IPS-NIHi7 (cell line): ENCODE measurements at regions not wholly inside any gene's neighbourhood (a gene's known extent, or its start where the extent isn't known, plus 50 kb on each side); places are given as distances from the start of the nearest gene placed in this dataset.

Experiments used
- DNase-seq: peaks from one replicate; pipeline ENCODE4 v3.0.0; 2012; ENCODE audit warnings: mixed read lengths; ENCODE audit errors: extremely low spot score

DNA sequence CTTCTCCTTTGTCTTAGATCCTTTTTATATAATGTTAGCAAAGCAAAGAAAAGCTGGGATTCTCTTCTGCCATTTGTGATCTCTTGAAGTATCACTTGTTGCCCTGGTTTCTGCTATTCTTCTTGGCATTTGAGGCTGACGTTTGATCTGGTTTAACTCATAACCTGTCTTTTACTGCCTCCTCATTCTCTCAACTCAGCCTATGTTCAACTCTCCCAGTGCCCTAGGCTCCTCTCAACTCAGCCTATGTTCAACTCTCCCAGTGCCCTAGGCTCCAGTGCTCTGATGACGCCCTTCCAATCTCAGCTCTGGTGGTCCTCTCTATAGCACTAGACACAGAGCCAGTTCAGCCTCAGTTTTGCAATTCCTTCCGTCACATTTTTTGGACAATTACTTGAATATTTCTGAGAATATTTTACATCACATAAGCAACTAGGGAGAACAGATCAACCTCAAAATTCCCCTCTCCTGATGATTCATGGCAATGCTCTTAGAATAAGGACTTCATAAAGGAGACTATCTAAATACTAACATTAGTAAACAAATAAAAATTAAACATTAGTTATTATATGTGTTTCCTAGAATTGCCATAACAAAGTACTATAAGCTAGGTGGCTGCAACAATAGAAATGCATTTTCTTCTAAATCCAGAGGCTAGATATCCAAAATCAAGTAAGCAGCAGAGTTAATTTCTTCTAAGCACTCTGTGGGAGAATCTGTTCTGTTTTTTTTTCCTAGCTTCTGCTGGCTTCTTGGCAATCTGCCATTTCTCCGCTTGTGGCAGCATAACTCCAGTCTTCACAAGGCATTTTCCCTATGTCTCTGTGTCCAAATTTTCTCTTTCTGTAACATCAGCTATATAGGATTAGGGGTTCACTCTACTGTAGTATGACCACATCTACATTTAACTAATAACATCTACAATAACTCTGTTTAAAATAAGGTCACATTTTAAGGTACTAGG lies 662.1 kb upstream of the FTMT start:
- no peak for DNase-seq

GRCh38 chr5:121199216-121199999 lies 652.3 kb upstream of the FTMT start:
- no peak for DNase-seq

DNA sequence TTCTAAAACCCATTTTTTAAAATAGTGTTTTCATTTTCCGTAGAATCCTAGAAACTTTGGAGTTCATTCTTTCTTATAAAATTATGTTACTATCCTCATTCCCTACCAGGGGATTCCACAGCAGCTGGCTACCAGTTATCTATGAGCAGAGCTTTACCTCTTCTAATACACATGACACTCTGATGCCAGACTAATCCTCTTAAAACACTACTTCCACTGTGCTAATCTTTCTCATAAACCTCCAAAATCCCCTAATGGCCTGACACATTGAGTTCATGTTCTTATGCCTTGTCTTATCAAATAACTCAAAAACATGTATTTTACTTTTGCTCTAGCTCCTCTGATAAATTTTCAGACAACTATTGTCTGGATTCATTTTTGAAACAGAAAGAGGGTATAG lies 633.6 kb upstream of the FTMT start:
- no peak for DNase-seq

- no peak for DNase-seq
Observed at GRCh38 chr5:121221483-121221882, 630.2 kb upstream of the FTMT start.

DNA sequence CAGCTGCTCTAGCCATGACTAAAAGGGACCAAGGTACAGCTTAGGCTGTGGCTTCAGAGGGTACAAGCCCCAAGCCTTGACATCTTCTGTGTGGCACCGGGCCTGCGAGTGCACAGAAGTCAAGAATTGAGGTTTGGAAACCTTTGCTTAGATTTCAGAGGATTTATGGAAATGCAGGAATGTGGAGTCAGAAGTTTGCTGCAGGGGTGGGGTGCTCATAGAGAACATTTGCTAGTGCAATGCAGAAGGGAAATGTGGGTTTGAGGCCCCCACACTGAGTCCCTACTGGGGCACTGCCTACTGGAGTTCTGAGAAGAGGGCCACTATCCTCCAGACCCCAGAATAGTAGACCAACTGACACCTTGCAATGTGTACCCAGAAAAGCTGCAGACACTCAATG lies 624.9 kb upstream of the FTMT start:
- DNase-seq: no peak

DNA sequence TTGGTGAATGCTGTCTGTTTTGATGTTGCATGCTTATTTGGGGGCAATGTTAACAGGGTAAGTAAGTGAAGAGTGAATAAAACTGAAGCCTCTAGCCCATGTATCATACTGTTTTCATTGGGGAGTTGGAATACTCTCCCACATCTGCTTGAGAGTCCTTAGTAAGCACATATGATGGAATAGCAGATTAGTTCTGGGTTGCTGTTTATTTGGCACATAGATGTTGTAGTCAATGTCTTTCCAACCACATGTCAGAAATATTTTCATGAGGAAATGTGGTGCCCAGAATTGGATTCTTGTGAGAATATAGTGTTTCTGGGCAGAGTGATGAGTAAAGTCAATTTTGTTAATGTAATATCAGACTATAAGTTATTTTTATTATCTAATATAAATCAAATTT lies 611.7 kb upstream of the FTMT start:
- no peak for DNase-seq

- DNase-seq: no peak
Observed at GRCh38 chr5:121246971-121247370, 604.7 kb upstream of the FTMT start.

DNA sequence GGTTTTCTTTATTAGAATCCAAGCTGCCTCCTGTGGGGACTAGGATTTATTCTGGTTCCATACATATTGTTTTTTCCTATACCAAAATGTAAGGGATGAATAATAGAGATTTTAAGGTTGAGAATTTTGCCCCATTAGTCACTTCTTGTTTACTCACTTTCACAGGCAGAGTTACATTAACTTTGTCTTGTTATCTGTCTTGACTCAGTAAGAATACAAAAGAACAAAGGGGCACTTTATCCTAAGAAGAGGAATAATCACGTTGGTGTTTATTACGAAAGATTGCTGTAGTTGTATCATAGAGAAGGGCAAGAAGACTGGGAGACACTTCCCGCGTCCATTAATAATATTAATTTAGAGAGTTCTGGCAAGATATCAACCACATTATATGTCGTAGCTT lies 599.7 kb upstream of the FTMT start:
- DNase-seq: no peak

- no peak for DNase-seq
Observed at GRCh38 chr5:121257621-121258020, 594.1 kb upstream of the FTMT start.

DNA sequence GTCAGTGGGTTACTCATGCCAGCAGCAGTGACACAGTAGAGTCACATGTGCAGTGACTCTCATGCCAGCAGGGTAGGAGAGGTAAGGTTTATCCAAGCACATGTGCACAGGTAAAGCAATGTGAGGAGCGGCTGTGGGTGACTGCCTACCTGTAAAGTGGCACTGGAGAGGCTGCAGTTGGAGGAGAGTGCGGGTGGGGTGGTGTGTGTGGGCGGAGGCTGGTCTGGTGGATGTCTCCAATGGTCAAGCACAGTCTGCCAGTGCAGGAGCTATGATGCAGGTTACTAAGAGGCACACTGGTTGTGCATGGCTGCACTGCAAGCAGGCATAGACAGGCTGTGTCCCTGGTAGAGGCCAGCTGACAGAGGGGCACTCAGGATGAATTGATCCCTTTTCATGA lies 588.2 kb upstream of the FTMT start:
- no peak for DNase-seq

DNA sequence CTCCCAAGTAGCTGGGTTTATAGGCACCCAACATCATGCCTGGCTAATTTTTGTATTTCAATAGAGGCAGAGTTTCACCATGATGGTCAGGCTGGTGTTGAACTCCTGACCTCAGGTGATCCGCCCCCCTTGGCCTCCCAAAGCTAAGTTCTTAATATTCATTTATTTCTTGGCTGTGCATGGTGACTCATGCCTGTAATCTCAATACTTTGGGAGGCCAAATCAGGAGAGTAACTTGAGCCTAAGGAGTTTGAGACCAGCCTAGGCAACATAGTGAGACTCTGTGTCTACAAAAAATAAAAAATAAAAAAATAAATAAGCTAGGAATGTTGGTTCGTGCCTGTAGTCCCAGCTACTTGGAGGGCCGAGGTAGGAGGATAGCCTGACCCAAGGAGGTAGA lies 587.1 kb upstream of the FTMT start:
- DNase-seq: no peak

- DNase-seq: no peak
Observed at GRCh38 chr5:121271546-121271945, 580.1 kb upstream of the FTMT start.

- DNase-seq: no peak
Observed at GRCh38 chr5:121273833-121274433, 577.7 kb upstream of the FTMT start.

- no peak for DNase-seq
Observed at GRCh38 chr5:121279801-121280200, 571.9 kb upstream of the FTMT start.

DNA sequence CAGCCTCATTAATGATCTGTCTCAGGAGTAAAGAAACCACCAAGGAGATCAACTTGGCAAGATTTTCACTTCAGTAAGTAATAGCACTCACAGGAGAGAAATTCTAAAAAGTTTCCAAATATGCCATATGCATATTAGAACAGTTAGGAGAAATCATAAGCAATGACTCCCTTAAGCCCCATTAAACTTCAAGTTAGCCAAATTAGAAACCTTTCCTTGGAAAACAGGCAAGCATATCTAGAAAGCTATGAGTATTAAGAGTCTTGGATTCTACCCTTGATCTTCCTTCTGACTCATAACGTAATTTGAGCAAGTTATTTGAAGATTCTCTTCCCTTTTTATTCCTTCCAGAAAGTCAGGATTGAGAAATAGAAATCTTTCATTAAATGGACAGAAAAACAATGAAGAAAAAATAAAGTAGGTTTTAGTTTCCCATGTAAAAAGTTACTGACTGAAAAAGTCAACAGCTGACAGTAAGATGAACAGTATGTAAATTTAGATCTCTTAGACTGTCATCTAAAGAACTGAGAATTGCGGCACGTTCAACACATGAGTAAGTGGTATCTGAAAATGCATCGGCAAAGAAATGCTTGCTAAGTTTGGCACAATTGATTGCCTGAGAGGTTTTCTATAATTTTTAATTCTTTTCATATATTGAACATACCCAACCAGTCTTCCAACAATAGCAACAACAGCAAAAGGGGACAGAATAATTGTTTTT lies 565.7 kb upstream of the FTMT start:
- no peak for DNase-seq

DNA sequence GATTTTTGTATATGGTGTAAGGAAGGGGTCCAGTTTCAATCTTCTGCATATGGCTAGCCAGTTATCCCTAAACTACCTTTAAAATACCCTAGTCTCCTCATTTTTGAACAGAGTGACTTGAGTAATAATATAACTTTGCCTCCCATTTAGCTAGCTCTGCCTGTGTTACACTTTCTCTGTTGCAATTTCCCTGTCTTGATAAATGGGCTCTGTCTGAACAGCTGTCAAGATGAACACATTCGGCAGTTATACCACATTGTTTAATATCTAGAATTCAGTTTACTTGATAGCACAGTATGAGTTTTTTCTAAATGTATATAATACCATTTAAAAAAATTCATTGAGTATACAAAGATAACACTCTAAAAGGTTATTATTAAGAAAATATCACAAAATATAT lies 562.9 kb upstream of the FTMT start:
- DNase-seq: no peak

DNA sequence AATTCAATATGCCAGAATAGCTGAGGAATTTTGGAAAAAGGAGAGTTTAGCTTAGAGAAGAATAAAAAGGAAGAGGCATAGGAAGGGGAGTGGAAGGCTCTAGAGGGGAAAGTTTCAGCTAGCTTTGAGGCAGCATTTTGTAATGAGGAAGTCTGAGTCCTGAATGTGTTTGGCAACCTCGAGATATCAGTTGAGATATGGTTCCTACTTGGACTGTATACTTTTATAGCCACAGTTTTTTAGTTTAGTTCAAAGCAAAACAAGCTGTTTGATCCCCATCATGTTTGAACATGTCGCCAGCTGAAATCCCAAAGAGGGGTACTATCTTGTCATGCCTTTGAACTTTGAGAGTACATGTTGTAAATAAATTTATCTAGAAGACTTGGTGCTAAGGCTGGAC lies 559.0 kb upstream of the FTMT start:
- no peak for DNase-seq

DNA sequence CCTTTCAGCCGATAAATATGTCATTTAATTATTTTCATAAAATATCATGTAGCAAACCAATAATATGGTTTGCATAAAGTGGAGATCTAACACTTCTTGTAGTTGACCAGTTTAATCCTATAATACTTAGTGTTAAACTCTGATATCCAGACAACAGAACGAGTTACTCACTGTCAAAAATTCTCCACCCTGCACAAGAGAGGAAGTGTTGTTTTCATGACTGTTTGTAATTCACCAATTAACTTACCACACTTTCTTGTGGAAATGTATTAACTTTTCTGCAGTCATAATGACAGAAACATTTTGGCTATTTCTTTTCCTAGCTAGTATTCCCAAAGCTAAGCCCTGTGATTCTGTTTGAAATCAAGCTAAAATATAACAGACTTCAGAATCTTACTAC lies 555.3 kb upstream of the FTMT start:
- DNase-seq: no peak

GRCh38 chr5:121299153-121299552 lies 552.5 kb upstream of the FTMT start:
- no peak for DNase-seq

DNA sequence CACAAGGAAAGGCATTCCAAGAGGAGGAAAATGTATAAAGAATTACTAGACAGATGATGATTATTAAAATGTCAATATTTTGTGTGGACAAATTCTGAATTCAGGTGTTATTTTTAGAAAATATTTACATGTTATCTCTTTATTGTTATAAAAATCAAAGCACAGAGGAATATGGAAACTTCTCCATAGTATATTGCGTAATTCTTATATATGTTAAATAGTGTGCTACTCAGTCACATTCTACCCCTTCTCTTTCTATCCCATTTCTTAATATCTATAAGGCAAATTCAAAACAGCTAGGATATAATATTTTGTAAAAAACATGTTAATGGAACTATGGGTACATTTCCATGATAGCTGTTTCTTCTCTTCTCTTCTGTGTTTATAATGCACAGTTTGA lies 546.8 kb upstream of the FTMT start:
- no peak for DNase-seq

DNA sequence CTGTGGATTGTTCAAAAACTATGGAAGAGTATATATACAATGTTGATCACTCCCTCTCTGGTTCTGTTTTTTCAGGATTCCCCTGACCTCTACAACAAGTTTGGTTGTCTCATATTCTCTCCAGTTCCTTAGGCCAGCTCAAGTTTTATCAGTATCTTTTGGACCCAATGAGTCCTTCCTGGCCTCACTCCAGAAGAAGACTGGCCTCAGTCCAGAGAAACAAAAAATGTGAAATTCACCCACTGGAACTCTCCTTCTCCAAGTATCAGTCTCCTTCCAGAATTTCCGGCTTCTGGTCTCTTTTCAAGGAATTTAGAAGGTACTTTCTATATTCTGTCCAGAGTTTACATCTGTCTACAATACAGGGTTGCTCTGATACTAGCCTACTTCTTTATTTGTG lies 537.8 kb upstream of the FTMT start:
- DNase-seq: no peak

GRCh38 chr5:121315786-121316185 lies 535.9 kb upstream of the FTMT start:
- no peak for DNase-seq
